ENCODE measurements at regions not wholly inside any gene's neighbourhood (a gene's known extent, or its start where the extent isn't known, plus 50 kb on each side); places are given as distances from the start of the nearest gene placed in this dataset.

- TF ChIP-seq POLR2A (IDR thresholded peaks at IDR 0.05) (no peak), CTCF (IDR thresholded peaks at IDR 0.05) (no peak)
Observed at GRCh38 chr3:104805042-104805441, 561.7 kb upstream of the ALCAM start.

Measured in body of pancreas (tissue), 4 donors.